Limb (tissue), 2 donors: ENCODE measurements at regions not wholly inside any gene's neighbourhood (a gene's known extent, or its start where the extent isn't known, plus 50 kb on each side); places are given as distances from the start of the nearest gene placed in this dataset.

Experiments used
- DNase-seq, 2 donors: peaks; one replicate each; pipeline ENCODE4 v3.0.0-alpha.2; 2016; ENCODE audit errors: extremely low spot score in 2 of 2

DNA sequence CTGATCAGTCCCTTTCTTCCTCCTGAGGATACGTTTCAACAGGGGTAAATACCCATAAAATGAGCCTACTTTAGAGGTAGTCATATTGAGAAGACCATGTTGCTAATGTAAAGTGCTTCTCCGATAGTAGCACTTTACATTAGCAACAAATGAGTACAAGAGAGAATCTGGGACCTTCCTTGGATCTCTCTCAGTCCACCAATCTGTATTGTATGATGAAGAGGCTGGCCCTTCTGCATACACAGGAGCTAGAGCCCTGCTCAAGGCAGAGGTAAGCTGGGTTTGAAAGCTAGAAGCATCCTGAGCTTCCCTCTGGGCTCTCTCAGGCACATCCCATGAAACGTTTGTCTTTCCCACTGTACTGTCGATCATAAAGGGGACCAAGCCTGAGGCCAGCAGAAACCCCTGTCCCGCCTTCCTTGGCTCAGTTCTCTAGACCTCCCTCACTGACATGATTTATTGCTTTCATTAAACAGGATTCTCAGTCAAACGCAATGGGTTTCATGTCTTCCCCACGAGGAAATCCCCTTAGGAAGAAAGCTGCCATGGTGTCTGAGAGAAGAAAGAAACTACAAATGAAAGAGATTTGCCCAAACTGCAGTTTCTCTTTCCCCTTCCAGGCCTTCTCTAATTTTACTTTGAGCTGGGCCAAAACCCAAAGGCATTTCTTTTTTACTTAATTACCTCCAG lies 62.8 kb upstream of the BCAR3 start:
- no peak for DNase-seq

DNA sequence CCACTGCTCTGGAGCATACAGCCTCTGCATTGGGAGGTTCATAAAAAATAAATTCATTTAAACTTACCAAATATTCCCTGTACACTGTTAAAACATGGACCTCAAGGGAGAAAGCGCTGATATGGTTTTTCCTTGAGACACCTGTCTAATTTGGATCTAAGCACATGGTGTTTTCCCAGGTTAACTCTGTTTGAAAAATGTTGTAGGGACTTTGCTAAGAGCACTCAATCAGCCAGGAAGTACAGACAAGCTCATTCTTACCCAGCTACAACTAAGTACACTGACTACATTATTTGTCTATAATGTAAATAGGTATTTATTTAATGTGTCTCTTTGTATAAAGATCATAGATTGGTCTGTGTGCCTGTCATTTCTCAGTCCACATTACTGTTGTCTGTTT lies 61.8 kb upstream of the BCAR3 start:
- DNase-seq: no peak

DNA sequence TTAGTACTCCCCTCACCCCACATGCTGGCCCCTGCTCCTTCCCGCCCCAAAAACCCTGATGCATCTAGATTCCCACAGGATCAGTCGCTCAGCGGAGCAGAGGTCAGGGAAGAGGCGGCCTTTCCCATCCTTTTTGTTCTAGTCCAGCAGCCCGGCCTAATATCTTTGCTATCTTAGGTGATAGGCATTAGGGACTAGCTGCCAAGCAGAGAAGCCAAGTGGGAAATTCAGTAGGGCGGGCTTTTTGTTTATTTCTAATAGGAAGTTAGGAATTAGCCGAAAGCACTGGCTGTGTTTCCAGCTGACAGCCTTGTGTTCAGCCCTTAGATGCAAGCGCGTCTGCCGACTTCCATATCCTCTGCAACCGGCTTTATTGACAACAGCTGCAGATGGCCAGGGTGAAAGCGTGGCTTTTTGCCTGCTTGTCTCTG lies 59.0 kb upstream of the BCAR3 start:
- DNase-seq: peak; percentile 41 to 50

DNA sequence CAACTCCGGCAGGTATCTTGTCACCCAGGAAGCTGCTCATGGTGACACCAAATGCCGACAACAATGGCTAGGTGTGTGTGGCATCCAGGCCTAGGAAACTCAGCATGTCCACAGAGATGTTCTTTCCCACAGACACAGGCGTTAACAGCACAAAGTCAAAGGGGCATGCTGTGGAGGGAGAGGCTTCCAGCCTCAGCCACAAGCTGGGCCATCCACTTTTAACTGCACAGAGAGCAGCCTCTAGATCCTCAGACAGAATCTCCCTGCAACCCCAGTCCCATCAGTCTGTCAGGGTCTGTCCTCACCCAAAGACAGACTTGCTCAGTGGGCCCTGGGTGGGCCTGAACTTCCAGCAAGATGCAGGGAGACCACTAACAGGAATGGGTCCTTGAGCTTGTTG lies 58.5 kb upstream of the BCAR3 start:
- DNase-seq: no peak

DNA sequence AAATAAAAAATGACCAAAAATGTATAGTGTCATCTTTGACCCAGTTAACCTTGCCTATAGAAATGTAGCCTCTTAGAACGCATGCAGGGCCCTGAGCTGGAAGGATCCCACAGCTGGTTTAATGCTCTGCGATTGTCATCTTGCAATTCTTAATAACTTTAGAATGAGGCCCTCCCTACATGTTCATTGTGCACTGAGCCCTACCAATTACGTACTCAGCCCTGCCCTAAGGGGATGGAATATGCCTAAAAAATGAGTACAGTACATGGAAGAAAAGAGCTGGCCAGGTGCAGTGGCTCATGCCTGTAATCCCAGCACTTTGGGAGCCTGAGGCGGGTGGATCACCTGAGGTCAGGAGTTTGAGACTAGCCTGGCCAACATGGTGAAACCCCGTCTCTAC lies 57.8 kb upstream of the BCAR3 start:
- DNase-seq: no peak

DNA sequence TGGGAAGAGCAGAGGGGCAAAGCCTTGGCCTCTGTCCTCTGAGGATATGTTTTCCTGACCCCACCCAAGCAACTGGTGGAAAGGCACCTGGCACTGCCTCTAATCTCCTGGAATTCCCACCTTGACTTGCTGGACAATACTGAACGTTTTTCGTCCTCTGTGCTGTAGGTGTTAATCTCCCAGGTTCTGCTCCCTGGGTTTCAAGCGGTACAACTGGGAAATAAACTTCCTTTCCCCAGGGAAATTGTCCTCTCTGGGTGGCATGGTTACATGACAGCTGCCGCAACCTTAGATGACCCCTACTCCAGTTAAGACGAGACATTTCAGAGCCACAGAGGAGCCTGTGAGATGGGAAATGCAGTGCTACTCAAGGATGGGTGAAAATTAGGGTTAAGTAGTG lies 57.3 kb upstream of the BCAR3 start:
- no peak for DNase-seq

DNA sequence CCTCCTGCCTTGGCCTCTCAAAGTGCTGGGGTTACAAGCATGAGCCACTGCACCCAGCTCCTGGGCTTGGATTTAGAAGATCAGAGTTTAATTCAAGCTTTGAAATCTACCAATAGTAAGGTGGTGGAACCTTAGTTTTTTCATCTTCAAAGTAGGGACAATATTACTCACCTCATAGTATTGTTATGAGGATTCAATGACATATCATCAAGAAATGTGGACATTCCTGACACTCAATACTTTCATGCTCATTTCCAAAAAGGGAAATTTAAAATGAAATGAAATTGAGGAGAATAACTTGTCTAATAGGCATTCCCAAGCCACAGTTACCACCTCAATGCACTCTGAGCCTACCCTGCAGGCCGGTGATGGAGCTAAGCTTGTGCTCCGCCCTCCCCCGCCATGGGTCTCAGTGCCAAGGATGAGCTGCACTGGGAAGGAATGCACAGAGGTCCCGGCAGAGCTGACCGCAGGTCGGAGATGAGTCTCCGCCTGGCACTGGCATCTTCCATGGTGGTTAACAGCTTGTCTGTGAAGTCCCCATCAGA lies 56.5 kb upstream of the BCAR3 start:
- no peak for DNase-seq

DNA sequence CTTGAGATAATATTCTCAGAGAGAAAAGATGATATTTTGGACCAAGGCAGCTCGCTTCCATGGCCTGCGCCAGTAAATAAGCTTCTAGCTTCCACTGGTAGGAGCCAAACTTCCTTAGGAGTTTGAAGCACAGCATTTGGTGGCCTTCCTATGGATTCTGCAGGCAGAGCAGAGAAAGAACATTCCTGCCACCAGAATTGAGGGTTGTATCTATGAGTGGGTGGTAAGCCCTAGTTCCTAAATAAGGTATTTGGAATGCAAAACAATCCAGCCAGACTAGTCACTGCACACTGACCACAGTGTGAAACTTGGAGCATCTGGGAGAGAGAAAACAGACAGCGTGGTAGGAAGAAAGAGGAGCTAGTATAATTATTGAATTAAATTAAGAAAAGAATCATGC lies 54.1 kb upstream of the BCAR3 start:
- no peak for DNase-seq

DNA sequence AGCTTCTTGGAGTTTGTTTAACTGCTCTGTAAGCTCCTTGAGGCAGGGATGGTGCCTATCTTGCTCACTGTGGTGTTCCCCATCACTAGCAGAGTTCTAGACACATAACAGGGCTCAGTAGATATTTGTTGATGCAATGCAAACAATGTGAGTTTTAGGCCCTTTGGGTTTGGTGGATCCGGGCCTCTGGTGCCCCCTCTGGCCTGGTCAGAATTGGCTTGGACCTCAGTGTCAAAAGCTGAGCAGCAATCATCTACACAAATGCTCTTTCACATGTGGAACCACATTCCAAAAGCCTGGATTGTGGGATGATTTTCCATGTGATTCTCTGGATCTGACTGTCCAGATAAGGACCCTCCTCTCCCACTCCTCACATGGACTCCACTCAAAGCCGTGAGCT lies 53.4 kb upstream of the BCAR3 start:
- DNase-seq: no peak

DNA sequence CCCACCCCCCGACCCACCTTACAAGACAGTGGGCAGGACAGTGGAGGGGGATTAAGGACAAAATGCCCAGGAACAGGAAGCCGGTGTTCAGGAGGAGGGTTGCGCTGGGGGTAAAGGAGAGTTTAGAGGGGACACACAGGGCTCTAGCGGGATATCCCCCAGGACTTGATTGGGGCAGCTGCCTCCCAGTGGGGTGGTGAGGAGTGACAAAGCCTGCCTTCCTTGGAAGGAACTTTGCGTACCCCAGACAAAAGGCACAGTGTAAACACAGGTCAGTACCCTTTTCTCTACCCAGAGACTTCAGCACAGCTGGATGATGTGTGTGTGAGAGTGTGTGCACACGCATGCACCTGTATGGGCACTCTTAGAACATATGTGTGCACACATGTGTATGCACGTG lies 51.7 kb upstream of the BCAR3 start:
- DNase-seq: no peak

DNA sequence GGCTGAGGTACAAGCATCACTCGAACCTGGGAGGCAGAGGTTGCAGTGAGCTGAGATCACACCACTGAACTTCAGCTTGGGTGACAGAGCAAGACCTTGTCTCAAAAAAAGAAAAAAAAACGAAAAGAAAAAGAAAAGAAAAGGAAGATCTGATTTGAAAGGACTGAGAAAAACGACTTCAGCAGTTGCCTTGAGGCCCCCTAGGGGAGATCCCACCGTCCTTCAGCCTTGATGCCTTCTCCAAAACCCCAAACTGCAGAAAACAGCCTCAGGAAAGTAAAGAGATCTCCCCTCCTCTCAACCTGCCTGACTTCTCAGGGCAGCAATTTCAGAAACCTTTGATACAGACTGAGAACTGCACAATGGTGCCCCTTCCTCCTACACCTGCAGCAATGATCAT lies 50.9 kb upstream of the BCAR3 start:
- DNase-seq: no peak
